ENCODE measurements at regions not wholly inside any gene's neighbourhood (a gene's known extent, or its start where the extent isn't known, plus 50 kb on each side); places are given as distances from the start of the nearest gene placed in this dataset.
"Not testable (repeated sequence)": the region's sequence is repeated elsewhere in the genome, so short reads cannot be mapped to it uniquely, and the experiment has no call there.

- DNase-seq; H3K27me3 Mint-ChIP-seq; H3K27ac Mint-ChIP-seq; H3K36me3 Mint-ChIP-seq; H3K4me1 Mint-ChIP-seq; H3K4me3 Mint-ChIP-seq; ATAC-seq (replicated peaks): not testable (repeated sequence)
- H3K9me3 Mint-ChIP-seq = peaks cover 0 to 11% of the 10 kb centered on the region in 2 donors
Observed at GRCh38 chr4:19470001-19470400, 781.7 kb upstream of the SLIT2 start.

- Mint-ChIP-seq H3K4me1 (no peaks in the 10 kb centered on the region), H3K27ac (no peak overlapping the region), H3K36me3 (no peaks in the 10 kb centered on the region), H3K4me3 (no peak overlapping the region), H3K27me3 (no peaks in the 10 kb centered on the region), H3K9me3 (peaks cover 0 to 5% of the 10 kb centered on the region in 2 donors)
- ATAC-seq (replicated peaks) (no peak), DNase-seq (no peak)
Observed at GRCh38 chr4:19462117-19462516, 789.6 kb upstream of the SLIT2 start.

GRCh38 chr4:19455850-19456602 lies 795.7 kb upstream of the SLIT2 start:
- Mint-ChIP-seq H3K36me3 (no peaks in the 10 kb centered on the region), H3K27me3 (no peaks in the 10 kb centered on the region), H3K4me1 (no peaks in the 10 kb centered on the region), H3K4me3 (no peak overlapping the region), H3K9me3 (peaks cover 5 to 17% of the 10 kb centered on the region in 2 donors), H3K27ac (no peak overlapping the region)
- DNase-seq (no peak), ATAC-seq (replicated peaks) (no peak)

- H3K27ac Mint-ChIP-seq = no peak overlapping the region
- H3K4me1 Mint-ChIP-seq = no peaks in the 10 kb centered on the region
- no peak overlapping the region for H3K4me3 Mint-ChIP-seq
- H3K27me3 Mint-ChIP-seq = no peaks in the 10 kb centered on the region
- no peak for DNase-seq
- H3K36me3 Mint-ChIP-seq = no peaks in the 10 kb centered on the region
- no peak for ATAC-seq (replicated peaks)
- peaks cover 5 to 15% of the 10 kb centered on the region in 2 donors for H3K9me3 Mint-ChIP-seq
Observed at GRCh38 chr4:19455196-19455595, 796.5 kb upstream of the SLIT2 start.

GRCh38 chr4:19438233-19438632 lies 813.5 kb upstream of the SLIT2 start:
- DNase-seq (no peak), ATAC-seq (replicated peaks) (no peak)
- Mint-ChIP-seq H3K4me1 (no peaks in the 10 kb centered on the region), H3K9me3 (peaks cover 4 to 19% of the 10 kb centered on the region in 2 donors), H3K4me3 (no peak overlapping the region), H3K27ac (no peak overlapping the region), H3K36me3 (no peaks in the 10 kb centered on the region), H3K27me3 (no peaks in the 10 kb centered on the region)

- no peak overlapping the region for H3K27ac Mint-ChIP-seq
- no peak for ATAC-seq (replicated peaks)
- no peak for DNase-seq
- H3K4me1 Mint-ChIP-seq = no peaks in the 10 kb centered on the region
- no peaks in the 10 kb centered on the region for H3K36me3 Mint-ChIP-seq
- no peak overlapping the region for H3K4me3 Mint-ChIP-seq
- no peaks in the 10 kb centered on the region for H3K27me3 Mint-ChIP-seq
- H3K9me3 Mint-ChIP-seq = peaks cover 4 to 17% of the 10 kb centered on the region in 2 donors
Observed at GRCh38 chr4:19437008-19437407, 814.7 kb upstream of the SLIT2 start.

GRCh38 chr4:19429684-19430083 lies 822.0 kb upstream of the SLIT2 start:
- DNase-seq = no peak
- no peaks in the 10 kb centered on the region for H3K4me1 Mint-ChIP-seq
- no peaks in the 10 kb centered on the region for H3K27me3 Mint-ChIP-seq
- no peaks in the 10 kb centered on the region for H3K36me3 Mint-ChIP-seq
- H3K27ac Mint-ChIP-seq = no peak overlapping the region
- no peak for ATAC-seq (replicated peaks)
- no peak overlapping the region for H3K4me3 Mint-ChIP-seq
- peaks cover 8 to 9% of the 10 kb centered on the region in 2 donors for H3K9me3 Mint-ChIP-seq

- no peaks in the 10 kb centered on the region for H3K27me3 Mint-ChIP-seq
- no peak overlapping the region for H3K4me3 Mint-ChIP-seq
Observed at GRCh38 chr4:19425146-19425545, 826.6 kb upstream of the SLIT2 start.

GRCh38 chr4:19417256-19417655 lies 834.4 kb upstream of the SLIT2 start:
- Mint-ChIP-seq H3K4me3 (no peak overlapping the region), H3K9me3 (peaks cover 4 to 12% of the 10 kb centered on the region in 2 donors), H3K36me3 (no peaks in the 10 kb centered on the region), H3K27me3 (no peaks in the 10 kb centered on the region), H3K4me1 (no peaks in the 10 kb centered on the region), H3K27ac (no peak overlapping the region)
- DNase-seq (no peak), ATAC-seq (replicated peaks) (no peak)

More at GRCh38 chr4:19425146-19425545, 826.6 kb upstream of the SLIT2 start:
- no peak overlapping the region for H3K27ac Mint-ChIP-seq
- H3K4me1 Mint-ChIP-seq = no peaks in the 10 kb centered on the region
- ATAC-seq (replicated peaks) (no peak), DNase-seq (no peak)
- H3K36me3 Mint-ChIP-seq = no peaks in the 10 kb centered on the region
- H3K9me3 Mint-ChIP-seq = peaks cover 4 to 5% of the 10 kb centered on the region in 2 donors

- no peaks in the 10 kb centered on the region for H3K4me1 Mint-ChIP-seq
- H3K4me3 Mint-ChIP-seq = no peak overlapping the region
- no peak overlapping the region for H3K27ac Mint-ChIP-seq
- no peaks in the 10 kb centered on the region for H3K36me3 Mint-ChIP-seq
- H3K9me3 Mint-ChIP-seq = peaks cover 4 to 12% of the 10 kb centered on the region in 2 donors
- DNase-seq (no peak), ATAC-seq (replicated peaks) (no peak)
- H3K27me3 Mint-ChIP-seq = no peaks in the 10 kb centered on the region
Observed at GRCh38 chr4:19416146-19416545, 835.6 kb upstream of the SLIT2 start.

- Mint-ChIP-seq H3K36me3 (no peaks in the 10 kb centered on the region), H3K27me3 (no peaks in the 10 kb centered on the region), H3K4me1 (no peaks in the 10 kb centered on the region), H3K9me3 (peaks cover 3 to 4% of the 10 kb centered on the region in 2 donors), H3K4me3 (no peak overlapping the region), H3K27ac (no peak overlapping the region)
- ATAC-seq (replicated peaks) (no peak), DNase-seq (no peak)
Observed at GRCh38 chr4:19408490-19408889, 843.2 kb upstream of the SLIT2 start.

- Mint-ChIP-seq H3K4me3 (no peak overlapping the region), H3K27ac (no peak overlapping the region), H3K9me3 (peaks cover 4 to 5% of the 10 kb centered on the region in 2 donors), H3K36me3 (no peaks in the 10 kb centered on the region), H3K27me3 (no peaks in the 10 kb centered on the region), H3K4me1 (no peaks in the 10 kb centered on the region)
- ATAC-seq (replicated peaks) (no peak), DNase-seq (no peak)
Observed at GRCh38 chr4:19406789-19407188, 844.9 kb upstream of the SLIT2 start.

GRCh38 chr4:19403786-19404370 lies 847.8 kb upstream of the SLIT2 start:
- ATAC-seq (replicated peaks) = no peak
- H3K4me3 Mint-ChIP-seq = no peak overlapping the region
- no peak overlapping the region for H3K27ac Mint-ChIP-seq
- no peaks in the 10 kb centered on the region for H3K36me3 Mint-ChIP-seq
- no peaks in the 10 kb centered on the region for H3K4me1 Mint-ChIP-seq
- no peaks in the 10 kb centered on the region for H3K27me3 Mint-ChIP-seq
- no peak for DNase-seq
- peaks cover 4 to 5% of the 10 kb centered on the region in 2 donors for H3K9me3 Mint-ChIP-seq

- ATAC-seq (replicated peaks) = no peak
- H3K36me3 Mint-ChIP-seq = no peaks in the 10 kb centered on the region
- DNase-seq = no peak
Observed at GRCh38 chr4:19402581-19403065, 849.1 kb upstream of the SLIT2 start.

More at GRCh38 chr4:19402581-19403065, 849.1 kb upstream of the SLIT2 start:
- Mint-ChIP-seq H3K9me3 (peaks cover 0 to 5% of the 10 kb centered on the region in 2 donors), H3K4me3 (no peak overlapping the region), H3K27me3 (no peaks in the 10 kb centered on the region), H3K27ac (no peak overlapping the region), H3K4me1 (no peaks in the 10 kb centered on the region)

Data from stimulated activated naive B cell treated with anti-CD40 and anti-IgM and Interleukin-4, amounts not matched to agents 10 μg/mL and 1 μg/mL and 100 μg/mL, for 72 hours (primary cell).